GM21423 (cell line): ENCODE measurements at regions not wholly inside any gene's neighbourhood (a gene's known extent, or its start where the extent isn't known, plus 50 kb on each side); places are given as distances from the start of the nearest gene placed in this dataset.
"Not testable (repeated sequence)": the region's sequence is repeated elsewhere in the genome, so short reads cannot be mapped to it uniquely, and the experiment has no call there.

ENCODE experiments used
- ATAC-seq: cut with Tn5 transposase; IDR thresholded peaks from one replicate; pipeline ENCODE4 v1.9.1; 2021; ENCODE audit warnings: mild to moderate bottlenecking, moderate library complexity; ENCODE audit not compliant: unreplicated experiment

DNA sequence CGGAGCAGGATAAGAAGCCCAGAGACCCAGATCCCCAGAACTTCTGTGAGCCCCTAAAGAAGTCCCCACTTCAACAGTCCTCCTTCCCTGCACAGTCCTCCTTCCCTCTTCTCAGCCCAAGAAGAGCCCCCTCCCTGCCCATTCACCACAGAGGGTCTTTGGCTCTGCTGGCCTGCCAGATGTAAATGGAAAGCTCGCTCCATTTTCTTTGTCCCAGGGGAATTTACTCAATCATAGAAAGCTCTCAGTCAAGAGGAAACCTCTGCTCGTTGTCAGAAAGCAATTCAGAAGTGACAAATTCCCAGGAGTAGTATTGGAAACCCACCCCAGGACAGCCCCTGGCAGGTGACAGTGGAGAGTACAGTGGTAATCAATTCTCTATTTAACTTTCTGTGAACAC, 105.5 kb upstream of the SMAD3 start:
- ATAC-seq: no peak

DNA sequence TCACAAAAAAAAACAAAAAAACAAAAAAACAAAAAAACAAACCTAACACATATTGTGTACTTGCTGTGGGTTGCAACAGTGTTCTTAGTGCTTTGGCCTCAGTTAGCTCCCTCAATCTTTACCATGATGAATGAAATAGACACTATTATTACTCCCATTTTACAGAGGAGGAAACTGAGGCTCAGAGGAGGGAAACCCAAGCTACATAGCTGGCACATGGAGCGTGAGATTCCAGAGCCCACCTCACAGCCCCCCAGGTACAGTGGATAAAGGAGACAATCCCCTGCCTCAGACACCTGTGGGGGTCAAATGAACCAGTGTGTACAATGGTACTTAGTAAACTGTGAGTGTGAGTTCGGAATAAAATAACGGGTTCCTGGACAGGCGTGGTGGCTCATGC, 104.9 kb upstream of the SMAD3 start:
- no peak for ATAC-seq

DNA sequence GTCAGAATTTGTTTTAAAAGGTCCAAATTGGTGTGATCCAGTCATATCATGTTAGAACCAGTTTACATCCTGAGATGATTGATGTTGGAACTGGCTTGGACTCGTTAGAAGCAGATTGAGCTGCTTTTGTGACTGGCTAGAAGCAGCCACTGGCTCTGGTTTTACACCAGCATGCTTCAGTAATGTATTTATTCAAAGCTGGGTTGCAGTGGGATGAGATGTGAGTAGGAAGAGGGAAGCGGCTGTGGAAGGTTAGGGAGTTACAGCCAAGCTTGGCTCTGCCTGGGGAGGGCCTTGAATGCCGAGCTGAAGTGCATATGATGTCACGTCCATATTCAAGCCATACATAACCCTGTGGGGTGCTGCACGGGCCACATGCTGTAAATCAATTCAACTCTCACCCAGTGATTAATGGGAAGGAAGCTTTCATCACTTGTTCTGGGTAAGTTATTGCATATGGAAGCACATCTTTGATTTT, 104.0 kb upstream of the SMAD3 start:
- no peak for ATAC-seq

DNA sequence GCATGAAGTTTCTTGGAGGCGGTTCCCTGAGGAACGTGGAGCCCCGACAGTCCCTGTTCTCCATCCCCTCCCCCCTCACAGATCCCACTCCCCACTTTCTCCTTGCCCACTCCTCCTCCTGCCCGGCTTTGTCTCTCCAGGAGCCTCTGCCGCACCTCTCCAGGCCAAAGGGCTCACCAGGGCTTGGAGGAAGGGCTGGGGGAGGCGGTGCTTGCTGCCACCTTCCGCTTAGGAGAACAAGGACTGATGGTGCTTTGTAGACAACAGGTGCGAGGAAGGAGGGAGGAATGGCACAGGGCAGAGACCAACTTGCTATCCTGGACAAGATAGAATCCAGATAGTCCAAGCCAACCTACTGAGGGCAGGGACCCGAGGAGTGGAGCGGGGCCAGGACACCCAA, 103.5 kb upstream of the SMAD3 start:
- ATAC-seq: no peak

DNA sequence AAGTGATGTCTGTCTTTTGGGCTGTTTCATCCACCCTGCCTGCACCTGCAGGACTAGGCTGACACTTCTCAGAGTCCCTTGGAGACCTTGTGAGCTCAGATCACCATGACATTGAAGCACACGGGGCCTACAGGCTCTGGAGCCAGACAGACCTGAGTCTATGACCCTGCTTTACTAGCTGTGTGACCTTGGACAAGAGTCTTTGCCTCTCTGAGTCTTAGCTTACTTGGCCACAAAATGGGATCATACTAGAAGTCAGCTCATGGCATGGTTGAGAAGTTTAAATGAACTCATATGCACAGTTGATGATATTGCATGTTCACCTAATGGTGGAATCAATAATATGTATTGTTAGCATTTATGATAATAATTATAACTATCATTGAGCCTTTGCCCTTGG, 102.9 kb upstream of the SMAD3 start:
- no peak for ATAC-seq

DNA sequence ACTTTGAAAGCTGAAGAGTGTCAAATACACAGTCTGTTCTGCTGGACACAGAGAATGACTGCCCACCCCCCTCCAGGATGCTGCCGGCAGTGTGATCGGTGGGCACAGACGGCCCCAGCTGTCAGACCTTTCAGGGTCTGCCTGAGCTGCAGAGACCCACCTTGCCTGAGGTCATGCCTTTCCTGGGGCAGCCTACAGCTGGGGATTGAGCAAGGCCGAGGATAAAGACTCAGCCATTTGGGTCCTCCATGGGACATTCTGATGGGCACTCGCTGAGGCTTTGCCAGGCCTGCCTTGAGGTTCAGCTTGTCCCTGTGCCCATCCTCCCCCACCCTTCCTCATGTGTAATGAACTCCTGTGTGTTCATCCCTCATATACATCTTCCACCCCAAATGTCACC, 102.3 kb upstream of the SMAD3 start:
- ATAC-seq: no peak

DNA sequence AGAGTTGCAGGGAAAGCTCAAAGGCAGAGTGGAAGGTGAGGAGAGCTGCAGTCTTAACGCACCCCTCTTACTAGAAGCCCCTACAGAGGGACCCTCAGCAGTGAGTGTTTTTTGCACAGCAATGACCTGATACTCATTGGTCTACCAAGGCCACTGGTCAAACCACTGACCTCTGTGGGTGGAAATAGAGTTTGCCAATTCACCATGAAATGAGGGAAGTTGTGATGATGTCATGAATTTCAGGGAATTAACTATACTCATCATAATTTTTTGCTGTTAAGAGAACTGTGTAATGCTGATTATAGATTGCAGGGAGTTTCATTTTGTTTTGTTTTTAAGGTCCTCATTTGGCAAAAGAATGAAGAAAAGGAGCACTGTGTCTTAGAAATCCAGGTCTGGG, 101.7 kb upstream of the SMAD3 start:
- ATAC-seq: no peak

DNA sequence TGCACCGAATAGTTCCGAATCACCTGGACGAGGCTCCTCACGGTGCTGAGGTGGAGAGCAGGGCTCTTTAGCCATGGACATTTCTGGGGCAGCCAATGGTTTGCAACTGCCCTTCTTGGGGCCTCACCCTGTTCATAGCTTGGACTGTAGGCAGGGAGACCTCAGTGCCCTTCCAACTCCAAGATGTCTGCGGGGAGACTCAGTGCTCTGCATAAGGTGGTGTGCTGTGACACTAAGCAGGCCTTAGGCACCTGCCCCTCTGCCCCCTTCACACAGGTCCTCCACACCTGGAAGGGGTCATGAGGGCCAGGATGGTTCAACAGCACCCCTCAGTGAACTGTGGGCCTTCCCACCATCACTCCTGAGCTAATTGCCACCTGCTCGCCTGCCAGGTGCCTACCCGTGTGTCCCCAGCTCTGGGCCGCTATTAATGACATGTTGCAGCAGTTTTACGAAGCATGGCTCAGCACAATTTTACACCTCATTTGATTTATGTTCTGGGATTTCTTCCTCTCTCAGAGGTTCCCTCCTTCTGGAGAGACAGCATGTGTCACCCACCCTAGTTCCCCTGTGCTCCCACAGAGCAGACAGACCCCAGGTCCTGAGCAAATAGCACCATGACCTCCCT, 101.2 kb upstream of the SMAD3 start:
- ATAC-seq: no peak

DNA sequence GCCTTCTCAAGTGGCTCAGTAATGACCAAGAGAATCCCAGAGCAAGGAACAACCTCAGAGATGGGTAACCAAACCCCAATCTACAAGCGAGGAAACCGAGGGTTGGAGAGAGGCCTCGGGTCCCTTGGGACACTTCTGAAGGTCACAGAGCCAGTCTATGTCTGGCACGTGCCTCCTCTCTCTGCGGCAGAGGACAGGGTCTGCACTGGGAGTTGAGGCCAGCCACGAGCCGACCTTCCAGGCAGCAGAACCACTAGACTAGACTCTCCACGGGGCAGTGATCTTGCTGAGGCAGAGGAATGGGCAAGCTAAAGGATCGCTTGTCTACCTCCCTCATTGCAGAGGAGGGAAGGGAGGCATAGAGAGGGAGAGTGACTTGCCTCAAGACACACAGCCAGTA, 100.6 kb upstream of the SMAD3 start:
- ATAC-seq: no peak

DNA sequence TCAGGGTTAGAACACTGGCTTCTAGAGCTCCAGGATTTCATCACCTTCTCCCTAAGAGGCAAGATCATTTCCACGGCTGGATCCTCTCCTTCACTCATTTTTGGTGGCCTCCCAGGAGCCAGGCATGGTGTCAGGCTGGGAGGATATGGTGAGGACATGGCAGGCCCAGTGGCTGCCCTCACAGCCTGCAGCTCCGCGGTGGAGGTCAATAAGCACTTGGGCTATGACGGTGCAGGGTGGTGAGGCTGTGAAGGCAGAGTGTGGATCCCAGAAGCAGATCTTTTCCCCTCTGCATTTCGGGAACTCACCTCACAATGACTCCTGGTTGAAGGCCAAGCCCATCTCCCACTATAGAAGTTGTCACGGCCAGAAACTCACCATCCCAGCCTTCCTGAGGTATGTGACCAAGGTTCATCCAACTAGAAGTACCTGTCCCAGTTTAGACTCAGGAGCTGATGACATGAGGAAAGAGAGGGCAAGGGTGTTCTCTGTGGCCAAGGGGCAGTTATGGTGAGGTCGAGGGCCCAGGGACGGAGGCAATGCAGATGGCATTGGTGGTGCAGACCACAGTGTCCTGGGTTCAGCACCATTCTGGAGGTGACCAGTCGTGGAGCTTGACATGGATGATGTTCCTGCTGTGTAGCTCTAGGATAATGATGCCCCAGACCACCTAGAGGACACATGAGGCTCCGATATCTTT, 100.1 kb upstream of the SMAD3 start:
- ATAC-seq: no peak

DNA sequence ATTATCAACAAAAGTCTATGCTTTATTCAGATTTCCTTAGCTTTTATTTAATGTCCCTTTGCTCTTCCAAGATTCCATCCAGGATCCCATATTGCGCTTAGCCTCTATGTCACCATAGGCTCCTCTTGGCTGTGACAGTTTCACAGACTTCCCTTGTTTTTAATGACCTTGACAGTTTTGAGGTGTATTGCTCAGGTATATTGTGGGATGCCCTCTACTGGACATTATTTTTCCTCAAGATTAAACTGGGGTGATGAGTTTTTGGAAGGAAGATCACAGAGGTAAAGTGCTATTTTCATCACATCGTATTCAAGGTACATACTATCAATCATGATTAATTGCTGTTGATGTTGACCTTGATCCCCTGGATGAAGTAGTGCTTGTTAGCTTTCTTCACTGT, 99.1 kb upstream of the SMAD3 start:
- ATAC-seq: no peak

DNA sequence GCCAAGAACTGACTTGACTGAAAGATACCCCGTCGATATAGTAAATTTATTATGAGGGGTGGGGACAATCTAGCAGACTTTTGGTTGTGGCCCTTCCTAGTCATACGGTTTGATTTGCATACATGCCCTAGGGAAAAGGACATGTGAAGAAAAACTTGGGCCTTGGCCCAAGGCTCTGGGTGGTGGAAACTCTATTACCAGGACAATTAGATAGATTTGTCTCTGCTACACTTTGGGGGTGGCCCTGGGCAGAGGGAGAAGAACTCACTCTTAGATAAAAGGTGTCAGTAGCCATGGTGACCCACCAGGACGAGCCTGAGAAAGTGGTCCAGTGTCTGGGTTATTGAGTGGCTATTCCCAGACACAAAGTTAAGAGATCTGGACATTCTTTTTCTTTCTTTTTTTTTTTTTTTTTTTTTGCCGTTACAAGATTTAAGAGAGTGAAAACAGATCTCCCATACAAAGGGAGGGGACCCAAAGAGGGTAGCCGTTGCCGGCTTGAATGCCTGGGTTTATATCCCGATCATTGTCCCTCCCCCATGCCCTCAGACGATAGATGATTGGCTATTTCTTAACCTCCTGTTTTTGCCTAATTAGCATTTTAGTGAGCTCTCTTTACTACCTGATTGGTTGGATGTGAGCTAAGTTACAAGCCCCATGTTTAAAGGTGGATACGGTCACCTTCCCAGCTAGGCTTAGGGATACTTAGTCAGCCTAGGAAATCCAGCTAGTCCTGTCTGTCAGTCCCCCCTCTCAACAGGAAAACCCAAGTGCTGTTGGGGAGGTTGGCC, 96.4 kb upstream of the SMAD3 start:
- no peak for ATAC-seq

DNA sequence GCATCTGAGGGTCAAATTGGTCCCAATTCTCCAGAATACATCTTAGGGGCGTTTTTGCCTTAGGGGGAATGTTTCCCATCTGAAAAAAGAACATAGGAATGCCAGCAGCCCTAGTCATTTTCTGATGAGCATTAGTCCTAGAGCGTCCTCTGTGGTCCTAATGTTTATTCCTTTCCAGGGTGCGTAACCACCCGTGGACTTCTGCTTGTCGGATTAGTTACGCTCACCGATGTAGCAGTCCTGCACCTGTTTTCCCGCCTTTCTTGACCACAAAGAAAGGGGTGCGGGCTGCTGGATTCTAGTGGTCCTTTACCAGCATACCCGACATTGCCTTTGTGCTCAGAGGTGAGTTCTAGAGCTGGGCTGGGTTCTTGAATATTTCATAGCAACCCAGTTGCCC, 91.3 kb upstream of the SMAD3 start:
- ATAC-seq: not testable (repeated sequence)

DNA sequence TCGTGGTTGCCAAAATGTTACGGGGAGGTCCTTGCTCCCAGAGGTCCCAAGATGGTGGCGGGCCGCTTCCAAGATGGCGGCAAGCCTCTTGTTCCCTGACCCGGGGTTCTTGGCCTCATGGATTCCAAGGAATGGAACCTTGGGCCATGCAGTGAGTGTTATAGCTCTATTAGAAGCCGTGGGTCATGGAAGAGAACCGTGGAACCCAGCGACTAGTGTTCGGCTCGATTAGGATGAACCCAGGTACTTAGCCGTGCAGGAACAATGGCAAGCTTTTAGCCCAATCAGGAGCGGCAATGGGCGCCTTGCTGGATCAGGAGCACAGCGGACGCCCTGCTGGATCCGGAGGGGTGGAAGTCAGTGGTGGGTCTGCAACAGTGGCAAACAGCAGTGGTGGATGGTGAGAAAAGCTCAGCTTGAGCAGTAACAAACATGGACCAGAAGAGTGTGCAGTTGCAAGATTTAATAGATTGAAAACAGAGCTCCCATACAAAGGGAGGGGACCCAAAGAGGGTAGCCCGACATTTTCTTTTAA, 89.2 kb upstream of the SMAD3 start:
- not testable (repeated sequence) for ATAC-seq

DNA sequence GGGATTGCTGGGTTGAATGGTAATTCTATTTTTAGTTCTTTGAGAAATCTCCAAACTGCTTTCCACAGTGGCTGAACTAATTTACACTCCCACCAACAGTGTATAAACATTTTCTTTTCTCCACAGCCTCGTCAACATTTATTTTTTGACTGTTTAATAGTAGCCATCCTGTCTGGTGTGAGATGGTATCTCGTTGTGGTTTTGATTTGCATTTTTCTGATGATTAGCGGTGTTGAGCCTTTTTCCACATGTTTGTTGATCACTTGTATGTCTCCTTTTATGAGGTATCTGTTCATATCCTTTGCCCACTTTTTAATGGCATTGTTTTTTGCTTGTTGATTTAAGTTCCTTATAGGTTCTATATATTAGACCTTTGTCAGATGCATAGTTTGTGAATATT, 85.1 kb upstream of the SMAD3 start:
- not testable (repeated sequence) for ATAC-seq

DNA sequence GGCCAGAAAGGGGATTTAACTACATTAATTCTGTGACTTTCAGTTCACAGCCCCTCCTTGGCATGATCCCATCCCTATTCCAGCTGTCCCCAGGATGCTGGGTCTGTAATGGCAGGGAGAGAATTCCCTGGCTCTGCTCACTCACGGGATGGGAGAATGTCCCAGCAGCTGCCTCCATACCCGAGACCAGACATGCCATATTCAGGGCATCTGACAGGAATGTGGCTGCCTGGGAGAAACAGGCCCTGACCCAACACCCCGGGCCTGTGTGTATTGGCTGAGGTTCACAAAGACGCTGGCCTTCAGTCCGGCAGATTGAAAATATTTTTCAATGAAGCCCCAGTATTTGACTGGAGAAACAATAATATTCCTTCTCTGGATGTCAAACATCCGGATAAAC, 83.6 kb upstream of the SMAD3 start:
- ATAC-seq: no peak

DNA sequence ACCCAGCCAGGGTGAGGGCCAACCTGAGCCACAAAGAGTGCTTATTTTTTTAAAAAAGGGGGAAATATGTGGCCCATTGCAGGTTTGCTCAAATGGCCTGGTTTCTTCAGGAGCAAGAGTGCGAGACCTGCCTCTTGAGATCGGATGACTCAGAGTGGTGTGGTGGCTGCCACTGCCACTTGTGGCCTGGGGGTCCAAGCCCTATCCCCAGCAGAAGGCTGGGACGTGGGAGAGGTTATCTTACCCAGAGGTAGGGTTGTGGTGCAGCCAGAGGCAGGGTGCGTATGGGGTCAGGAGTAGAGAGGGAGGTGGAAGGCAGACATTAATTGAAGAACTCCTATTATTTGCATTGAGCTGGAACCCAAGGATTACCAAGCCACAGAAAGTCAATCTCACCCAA, 83.2 kb upstream of the SMAD3 start:
- ATAC-seq: no peak

DNA sequence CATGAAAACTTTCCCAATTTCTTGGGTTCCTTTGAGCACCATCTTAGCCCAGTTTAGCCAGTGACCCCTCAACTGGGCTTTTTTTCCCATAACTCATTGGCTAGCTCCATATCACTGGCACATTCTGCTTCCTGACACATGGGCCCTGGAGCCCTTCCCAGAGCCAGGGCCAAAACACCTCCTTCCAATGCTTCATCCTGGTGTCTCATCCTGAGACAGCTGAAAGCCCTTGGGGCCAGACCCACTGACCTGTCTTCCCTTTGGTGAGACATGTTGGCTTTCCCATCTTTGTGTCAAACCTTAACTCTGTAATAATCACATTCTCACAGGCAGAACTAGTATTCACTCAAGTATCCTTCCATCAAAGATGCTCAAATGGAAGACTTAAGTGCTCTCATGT, 82.6 kb upstream of the SMAD3 start:
- ATAC-seq: no peak

DNA sequence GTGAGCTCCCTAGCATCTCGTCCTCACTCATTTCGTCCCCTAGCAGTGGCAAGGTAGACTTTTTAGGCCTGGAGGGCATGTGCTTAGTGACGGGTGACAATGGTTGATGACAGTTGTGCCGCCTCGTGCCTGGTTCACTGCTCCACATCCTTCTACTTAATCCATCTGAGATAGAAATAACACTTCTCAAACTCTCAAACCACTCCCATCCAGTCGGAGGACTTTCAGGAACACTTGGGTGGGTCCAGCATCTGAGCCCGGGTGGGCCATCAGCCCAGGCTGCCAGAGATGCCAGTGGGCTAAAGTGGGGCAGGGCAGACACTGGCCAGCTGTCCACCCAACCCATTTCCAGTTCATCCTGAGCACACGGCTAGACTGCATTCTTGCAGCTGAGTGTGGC, 79.7 kb upstream of the SMAD3 start:
- ATAC-seq: no peak

DNA sequence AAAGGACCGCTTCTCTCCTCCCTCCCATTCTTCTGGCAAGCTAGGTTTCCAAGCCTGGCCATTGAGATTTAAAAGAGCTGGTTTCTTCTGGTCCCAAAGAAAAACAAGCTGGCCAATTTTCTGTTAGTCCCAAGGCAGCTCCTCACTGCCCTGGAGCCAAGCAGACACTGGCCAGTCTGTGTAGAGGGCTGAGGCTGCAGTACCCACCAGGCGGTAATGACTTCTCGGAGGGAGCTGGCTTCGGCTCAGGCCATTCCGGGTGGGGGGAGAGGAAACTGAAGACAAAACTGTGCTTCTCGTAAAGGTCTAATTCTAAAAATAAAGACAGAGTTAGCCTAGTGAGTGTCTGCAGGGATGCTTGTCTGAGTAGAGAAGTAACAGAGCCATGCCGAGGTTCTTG, 78.5 kb upstream of the SMAD3 start:
- ATAC-seq: no peak

DNA sequence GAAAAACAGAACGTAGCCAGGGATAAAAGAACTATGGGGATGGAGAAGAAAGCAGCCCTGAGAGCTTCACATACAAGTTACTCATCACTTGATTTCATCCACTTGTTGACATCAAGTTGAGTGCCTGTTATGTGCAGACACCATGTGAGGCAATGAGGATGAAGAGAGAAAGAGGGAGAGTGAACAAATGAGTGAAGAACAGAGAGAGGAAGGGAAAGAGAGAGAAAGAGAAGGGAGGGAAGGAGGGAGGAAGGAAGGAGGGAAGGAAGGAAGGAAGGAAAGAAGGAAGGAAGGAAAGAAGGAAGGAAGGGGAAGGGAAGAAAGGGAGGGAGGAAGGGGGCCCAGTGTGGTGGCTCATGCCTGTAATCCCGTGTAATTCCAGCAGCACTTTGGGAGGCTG, 72.3 kb upstream of the SMAD3 start:
- ATAC-seq: no peak
